B cell (primary cell): ENCODE measurements at regions not wholly inside any gene's neighbourhood (a gene's known extent, or its start where the extent isn't known, plus 50 kb on each side); places are given as distances from the start of the nearest gene placed in this dataset.

Source experiments
- ATAC-seq: fragments of 200-7000 bp; cut with Tn5 transposase; one replicate; pipeline ENCODE4 v1.10.0; 2021; ENCODE audit warnings: low read depth, mild to moderate bottlenecking, moderate number of reproducible peaks, moderate library complexity
- CTCF ChIA-PET: fragments of 350-600 bp; sonication (Branson Sonifier 250); formaldehyde crosslinking; loops from one replicate; lab custom pipeline; 2021; ENCODE audit warnings: antibody characterized with exemption, inconsistent platforms; lab: Charles Lee
- POLR2A ChIA-PET: fragments of 350-600 bp; sonication (Branson Sonifier 250); formaldehyde crosslinking; loops from one replicate; lab custom pipeline; 2021; ENCODE audit warnings: antibody characterized with exemption; lab: Charles Lee
- DNase-seq: peaks from one replicate; pipeline ENCODE4 v3.0.0; 2013
- H2AFZ ChIP-seq: 2 replicates; pipeline ENCODE4 v1.6.1; 2012; ENCODE audit warnings: mild to moderate bottlenecking, low read depth, low read length; ENCODE audit not compliant: insufficient read depth, poor library complexity, severe bottlenecking
- H3K27ac ChIP-seq, 2 donors: 1 replicate in 1 of 2; 2 replicates in 1 of 2; pipeline ENCODE4 v1.5.1; 2012 to 2013; ENCODE audit warnings: low read length in 2 of 2, mild to moderate bottlenecking in 2 of 2, moderate library complexity in 1 of 2
- H3K27me3 ChIP-seq, 4 experiments: fragments of 200-600 bp in 1 of 4; sonication (generic) in 1 of 4; replicated peaks in 1 of 4; 1 replicate in 2 of 4; 2 replicates in 2 of 4; pipeline versions ENCODE4 v1.6.1 to v1.7.0; 2013 to 2016; ENCODE audit warnings: low read length in 3 of 4, mild to moderate bottlenecking in 2 of 4, mixed read lengths in 1 of 4, moderate library complexity in 1 of 4; ENCODE audit not compliant: insufficient read depth in 4 of 4, control insufficient read depth in 3 of 4; ENCODE audit errors: control extremely low read depth in 1 of 4
- H3K36me3 ChIP-seq, 2 experiments: replicated peaks in 1 of 2; 1 replicate in 1 of 2; 2 replicates in 1 of 2; pipeline versions ENCODE4 v1.6.1 to v1.7.1; 2013; ENCODE audit warnings: low read length in 1 of 2; ENCODE audit not compliant: insufficient read depth in 2 of 2, control insufficient read depth in 1 of 2; ENCODE audit errors: control extremely low read depth in 1 of 2, extremely low read depth in 1 of 2
- H3K4me1 ChIP-seq, 2 donors: fragments of 200-600 bp in 1 of 2; sonication (generic) in 1 of 2; 1 replicate in 1 of 2; 2 replicates in 1 of 2; pipeline versions ENCODE4 v1.5.1 to v1.6.1; 2013 to 2017; ENCODE audit warnings: low read length in 2 of 2; ENCODE audit not compliant: control insufficient read depth in 2 of 2, insufficient read depth in 2 of 2
- H3K4me2 ChIP-seq: replicated peaks from 2 replicates; pipeline ENCODE3; 2012; ENCODE audit warnings: mild to moderate bottlenecking, low read depth, low read length; ENCODE audit not compliant: poor library complexity, severe bottlenecking
- H3K4me3 ChIP-seq, 5 experiments: fragments of 200-600 bp in 1 of 5; sonication (generic) in 1 of 5; 1 replicate in 3 of 5; 2 replicates in 2 of 5; pipeline versions ENCODE4 v1.5.1 to v1.7.0; 2011 to 2016; ENCODE audit warnings: low read length in 4 of 5, mild to moderate bottlenecking in 4 of 5, low read depth in 2 of 5, control low read depth in 1 of 5, moderate library complexity in 1 of 5; ENCODE audit not compliant: insufficient read depth in 1 of 5; ENCODE audit errors: control extremely low read depth in 1 of 5, extremely low read depth in 1 of 5
- H3K79me2 ChIP-seq: fragments of 200-600 bp; sonication (generic); one replicate; pipeline ENCODE4 v1.6.0; 2016; ENCODE audit warnings: low read length; ENCODE audit not compliant: control insufficient read depth, insufficient read depth
- H3K9ac ChIP-seq: fragments of 200-600 bp; sonication (generic); 2 replicates; pipeline ENCODE4 v1.6.1; 2017; ENCODE audit warnings: mild to moderate bottlenecking, low read length, moderate library complexity
- H3K9me3 ChIP-seq, 3 donors: one replicate each; pipeline versions ENCODE4 v1.6.1 to v1.7.1; 2013; ENCODE audit warnings: low read length in 2 of 3; ENCODE audit not compliant: control insufficient read depth in 2 of 3, insufficient read depth in 1 of 3; ENCODE audit errors: control extremely low read depth in 1 of 3
- H4K20me1 ChIP-seq: 2 replicates; pipeline ENCODE4 v1.6.0; 2012; ENCODE audit warnings: mild to moderate bottlenecking, low read length; ENCODE audit not compliant: insufficient read depth, control insufficient read depth, poor library complexity, severe bottlenecking
- H3K27ac Mint-ChIP-seq: one replicate; pipeline ENCODE4 v1.8.0; 2021; ENCODE audit warnings: mixed read lengths
- H3K27me3 Mint-ChIP-seq: one replicate; pipeline ENCODE4 v1.8.0; 2021; ENCODE audit warnings: mixed read lengths
- H3K4me1 Mint-ChIP-seq: one replicate; pipeline ENCODE4 v1.8.0; 2021; ENCODE audit warnings: mixed read lengths
- H3K4me3 Mint-ChIP-seq: one replicate; pipeline ENCODE4 v1.8.0; 2021; ENCODE audit warnings: mixed read lengths
- H3K9me3 Mint-ChIP-seq: one replicate; pipeline ENCODE4 v1.8.0; 2022; ENCODE audit warnings: mixed read lengths; ENCODE audit not compliant: insufficient read depth
- CTCF ChIP-seq: fragments of 200-600 bp; IDR thresholded peaks from one replicate; pipeline ENCODE4 v1.8.0; 2022; ENCODE audit warnings: antibody characterized with exemption, mild to moderate bottlenecking
- EZH2 ChIP-seq: IDR thresholded peaks from 2 replicates; pipeline ENCODE4 v1.6.1; 2012; ENCODE audit warnings: borderline replicate concordance, low read depth, mild to moderate bottlenecking, moderate library complexity, low read length; ENCODE audit not compliant: insufficient read depth, poor library complexity, severe bottlenecking
- WGBS: methylation state at CpG from one replicate; pipeline ENCODE4 v1.1.5; 2013; ENCODE audit warnings: missing lambda C conversion rate; ENCODE audit not compliant: insufficient coverage; 5-methylcytosine and 5-hydroxymethylcytosine counted together
- intact Hi-C: fragments of 100-400 bp; cut with micrococcal nuclease; formaldehyde crosslinking; loops from one replicate; pipeline ENCODE4 v1.10.0; 2022

GRCh38 chr15:61759639-61760038, 300.6 kb downstream of the VPS13C start:
- ATAC-seq (no peak), DNase-seq (no peak)
- Histone ChIP-seq H3K9ac (no peak overlapping the region), H3K9me3 (no peaks in the 10 kb centered on the region), H4K20me1 (no peaks in the 10 kb centered on the region), H3K79me2 (no peaks in the 10 kb centered on the region), H3K4me1 (no peaks in the 10 kb centered on the region), H3K27me3 (peaks cover 0 to 5% (median 0%) of the 10 kb centered on the region in 4 experiments), H3K4me2 (no peak overlapping the region), H3K4me3 (no peak overlapping the region), H3K27ac (no peak overlapping the region), H2AFZ (no peak overlapping the region), H3K36me3 (no peaks in the 10 kb centered on the region)
- ChIA-PET POLR2A (no interaction called here), CTCF (no interaction called here)
- Mint-ChIP-seq H3K4me3 (no peak overlapping the region), H3K27ac (no peak overlapping the region), H3K9me3 (no peaks in the 10 kb centered on the region), H3K27me3 (peaks cover 28% of the 10 kb centered on the region), H3K4me1 (no peaks in the 10 kb centered on the region)
- intact Hi-C loops, result no loop called here
- WGBS, result 71% methylated on average over 2 of the region's 2 CpGs
- TF ChIP-seq EZH2 (no peak), CTCF (no peak)

DNA sequence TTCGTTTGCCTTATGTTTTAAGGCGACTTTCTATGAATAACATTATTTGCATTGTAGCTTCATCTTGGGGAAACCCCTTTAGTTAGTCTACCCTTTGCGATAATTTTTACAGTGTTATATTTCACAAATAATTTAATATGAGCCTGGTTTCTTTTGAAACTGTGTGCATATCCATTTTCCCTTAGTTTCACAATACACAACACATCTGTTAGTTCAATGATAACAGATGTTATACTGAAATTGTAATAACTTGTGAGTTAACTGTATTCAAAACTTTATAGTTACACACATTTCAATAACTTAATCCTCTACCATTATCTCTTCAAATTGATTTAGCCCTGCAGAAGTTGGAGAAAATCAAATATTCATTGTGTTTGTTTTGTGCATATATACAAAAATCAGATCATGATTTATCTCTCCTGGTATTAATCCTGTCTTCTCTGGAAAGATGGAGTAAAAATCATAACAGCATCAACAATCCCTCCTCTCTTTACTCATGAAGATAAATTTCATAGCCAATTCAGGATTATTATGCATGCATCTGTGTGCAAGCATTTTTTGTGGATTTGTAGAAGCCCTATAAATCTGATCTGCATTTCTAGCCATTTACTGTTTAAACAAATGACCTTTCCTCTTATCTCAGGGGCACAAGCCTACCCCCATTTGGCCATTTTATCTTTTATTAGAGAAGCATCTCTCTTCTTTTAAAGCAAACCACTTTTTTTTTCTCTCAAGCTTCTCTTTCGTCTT, 304.0 kb downstream of the VPS13C start:
- Mint-ChIP-seq H3K27me3 (peaks cover 22% of the 10 kb centered on the region), H3K9me3 (no peaks in the 10 kb centered on the region), H3K27ac (no peak overlapping the region), H3K4me1 (no peaks in the 10 kb centered on the region), H3K4me3 (no peak overlapping the region)
- DNase-seq, result no peak
- Histone ChIP-seq H2AFZ (no peak overlapping the region), H3K4me2 (no peak overlapping the region), H3K79me2 (no peaks in the 10 kb centered on the region), H3K36me3 (no peaks in the 10 kb centered on the region), H3K9me3 (no peaks in the 10 kb centered on the region), H3K4me3 (no peak overlapping the region), H3K9ac (no peak overlapping the region), H3K27me3 (no peaks in the 10 kb centered on the region), H4K20me1 (no peaks in the 10 kb centered on the region), H3K4me1 (no peaks in the 10 kb centered on the region), H3K27ac (no peak overlapping the region)
- TF ChIP-seq EZH2 (no peak), CTCF (no peak)
- POLR2A ChIA-PET, result no interaction called here
- ATAC-seq, result no peak
- WGBS, result no CpG with 5 or more reads among the region's 4 CpGs
- CTCF ChIA-PET, result no interaction called here
- intact Hi-C loops, result no loop called here
